Nephron (organoid): ENCODE measurements at regions not wholly inside any gene's neighbourhood (a gene's known extent, or its start where the extent isn't known, plus 50 kb on each side); places are given as distances from the start of the nearest gene placed in this dataset.

Experiments used
- H3K27ac Mint-ChIP-seq, 3 experiments: 2 replicates each; pipeline ENCODE4 v1.8.0; 2020; ENCODE audit warnings: mixed read lengths in 3 of 3, mild to moderate bottlenecking in 2 of 3, moderate library complexity in 1 of 3
- H3K27me3 Mint-ChIP-seq: 2 replicates; pipeline ENCODE4 v1.8.0; 2021; ENCODE audit warnings: low read depth, mild to moderate bottlenecking, moderate library complexity, mixed read lengths
- H3K36me3 Mint-ChIP-seq: 2 replicates; pipeline ENCODE4 v1.8.0; 2020; ENCODE audit warnings: low read depth, mixed read lengths
- H3K4me1 Mint-ChIP-seq: 2 replicates; pipeline ENCODE4 v1.8.0; 2020; ENCODE audit warnings: mixed read lengths
- H3K4me3 Mint-ChIP-seq, 3 experiments: 2 replicates each; pipeline ENCODE4 v1.8.0; 2020; ENCODE audit warnings: mild to moderate bottlenecking in 3 of 3, mixed read lengths in 3 of 3, moderate library complexity in 2 of 3
- H3K9me3 Mint-ChIP-seq: 2 replicates; pipeline ENCODE4 v1.8.0; 2020; ENCODE audit warnings: mixed read lengths
- CTCF ChIP-seq, 3 experiments: fragments of 200-600 bp; sonication (generic); IDR thresholded peaks; one replicate each; pipeline ENCODE4 v1.5.0; 2021; ENCODE audit warnings: antibody characterized with exemption in 3 of 3; ENCODE audit not compliant: unreplicated experiment in 3 of 3

- no peak overlapping the region for H3K27ac Mint-ChIP-seq
- H3K4me1 Mint-ChIP-seq: no peaks in the 10 kb centered on the region
- H3K36me3 Mint-ChIP-seq: no peaks in the 10 kb centered on the region
- TF ChIP-seq CTCF (IDR thresholded peaks at IDR 0.05; ENCODE audit: unreplicated experiment in 3 of 3): no peak
- peaks cover 5% of the 10 kb centered on the region for H3K9me3 Mint-ChIP-seq
- H3K27me3 Mint-ChIP-seq: peaks cover 36% of the 10 kb centered on the region
- H3K4me3 Mint-ChIP-seq: no peak overlapping the region
Measured at GRCh38 chr10:111158595-111158994, 81.8 kb downstream of the ADRA2A start.

GRCh38 chr10:111161109-111161874 lies 84.5 kb downstream of the ADRA2A start:
- H3K9me3 Mint-ChIP-seq: peaks cover 9% of the 10 kb centered on the region
- H3K27me3 Mint-ChIP-seq: peaks cover 26% of the 10 kb centered on the region
- no peak for TF ChIP-seq CTCF (IDR thresholded peaks at IDR 0.05; ENCODE audit: unreplicated experiment in 3 of 3)
- no peak overlapping the region for H3K4me3 Mint-ChIP-seq
- no peak overlapping the region for H3K27ac Mint-ChIP-seq
- no peaks in the 10 kb centered on the region for H3K36me3 Mint-ChIP-seq
- H3K4me1 Mint-ChIP-seq: no peaks in the 10 kb centered on the region

- H3K4me3 Mint-ChIP-seq: no peak overlapping the region
- H3K27ac Mint-ChIP-seq: no peak overlapping the region
- H3K9me3 Mint-ChIP-seq: peaks cover 5% of the 10 kb centered on the region
- no peaks in the 10 kb centered on the region for H3K36me3 Mint-ChIP-seq
- TF ChIP-seq CTCF (IDR thresholded peaks at IDR 0.05; ENCODE audit: unreplicated experiment in 3 of 3): no peak
- peaks cover 7% of the 10 kb centered on the region for H3K27me3 Mint-ChIP-seq
- no peaks in the 10 kb centered on the region for H3K4me1 Mint-ChIP-seq
Measured at GRCh38 chr10:111171183-111171582, 94.4 kb downstream of the ADRA2A start.

- H3K27me3 Mint-ChIP-seq: peaks cover 10% of the 10 kb centered on the region
- H3K4me3 Mint-ChIP-seq: no peak overlapping the region
- H3K36me3 Mint-ChIP-seq: no peaks in the 10 kb centered on the region
- TF ChIP-seq CTCF (IDR thresholded peaks at IDR 0.05; ENCODE audit: unreplicated experiment in 3 of 3): no peak
- H3K9me3 Mint-ChIP-seq: peaks cover 3% of the 10 kb centered on the region
- no peaks in the 10 kb centered on the region for H3K4me1 Mint-ChIP-seq
- no peak overlapping the region for H3K27ac Mint-ChIP-seq
Measured at GRCh38 chr10:111175787-111176186, 99.0 kb downstream of the ADRA2A start.

- no peak for TF ChIP-seq CTCF (IDR thresholded peaks at IDR 0.05; ENCODE audit: unreplicated experiment in 3 of 3)
- Mint-ChIP-seq H3K36me3 (no peaks in the 10 kb centered on the region), H3K27ac (no peak overlapping the region), H3K9me3 (peaks cover 3% of the 10 kb centered on the region), H3K4me3 (no peak overlapping the region), H3K27me3 (peaks cover 10% of the 10 kb centered on the region), H3K4me1 (no peaks in the 10 kb centered on the region)
Measured at GRCh38 chr10:111177379-111177778, 100.5 kb downstream of the ADRA2A start.

GRCh38 chr10:111179514-111179913 lies 102.7 kb downstream of the ADRA2A start:
- no peak for TF ChIP-seq CTCF (IDR thresholded peaks at IDR 0.05; ENCODE audit: unreplicated experiment in 3 of 3)
- Mint-ChIP-seq H3K36me3 (no peaks in the 10 kb centered on the region), H3K27me3 (peaks cover 10% of the 10 kb centered on the region)

More at GRCh38 chr10:111179514-111179913, 102.7 kb downstream of the ADRA2A start:
- H3K27ac Mint-ChIP-seq: no peak overlapping the region
- no peak overlapping the region for H3K4me3 Mint-ChIP-seq
- H3K9me3 Mint-ChIP-seq: peaks cover 3% of the 10 kb centered on the region
- H3K4me1 Mint-ChIP-seq: no peaks in the 10 kb centered on the region
